DND-41 (cell line): ENCODE measurements at regions not wholly inside any gene's neighbourhood (a gene's known extent, or its start where the extent isn't known, plus 50 kb on each side); places are given as distances from the start of the nearest gene placed in this dataset.

Source experiments
- ATAC-seq: fragments of 200-7000 bp; cut with Tn5 transposase; 3 replicates; pipeline ENCODE4 v1.9.1; 2021; ENCODE audit warnings: low read depth; ENCODE audit not compliant: insufficient read depth
- DNase-seq: peaks from one replicate; pipeline ENCODE4 v3.0.0-alpha.2; 2020
- H2AFZ ChIP-seq: 2 replicates; pipeline ENCODE4 v1.6.0; 2012; ENCODE audit warnings: low read depth, low read length
- H3K27ac ChIP-seq: 2 replicates; pipeline ENCODE4 v1.5.1; 2012; ENCODE audit warnings: low read length, inconsistent platforms
- H3K27me3 ChIP-seq: fragments of 200-600 bp; sonication (generic); 2 replicates; pipeline ENCODE4 v1.6.0; 2012; ENCODE audit warnings: low read length, mild to moderate bottlenecking, inconsistent platforms; ENCODE audit not compliant: insufficient read depth, poor library complexity
- H3K36me3 ChIP-seq: 2 replicates; pipeline ENCODE4 v1.5.1; 2012; ENCODE audit warnings: low read length, inconsistent platforms; ENCODE audit not compliant: insufficient read depth
- H3K4me1 ChIP-seq: 2 replicates; pipeline ENCODE4 v1.5.1; 2012; ENCODE audit warnings: mild to moderate bottlenecking, low read length; ENCODE audit not compliant: insufficient read depth
- H3K4me2 ChIP-seq: 2 replicates; pipeline ENCODE4 v1.6.0; 2012; ENCODE audit warnings: mild to moderate bottlenecking, moderate library complexity, low read length, inconsistent platforms; ENCODE audit not compliant: insufficient read depth
- H3K4me3 ChIP-seq, 2 experiments: fragments of 200-600 bp in 1 of 2; shearing (Covaris generic) in 1 of 2; 2 replicates each; pipeline ENCODE4 v1.5.1; 2012 to 2016; ENCODE audit warnings: inconsistent platforms in 2 of 2, low read length in 2 of 2, mild to moderate bottlenecking in 2 of 2, low read depth in 1 of 2, moderate library complexity in 1 of 2
- H3K79me2 ChIP-seq: 2 replicates; pipeline ENCODE4 v1.6.0; 2012; ENCODE audit warnings: low read length, inconsistent platforms; ENCODE audit not compliant: insufficient read depth
- H3K9ac ChIP-seq: 2 replicates; pipeline ENCODE4 v1.6.0; 2012; ENCODE audit warnings: low read depth, mild to moderate bottlenecking, inconsistent platforms, low read length, moderate library complexity
- H3K9me3 ChIP-seq: 2 replicates; pipeline ENCODE4 v1.5.1; 2012; ENCODE audit warnings: low read length, moderate library complexity, mild to moderate bottlenecking, inconsistent platforms; ENCODE audit not compliant: insufficient read depth, severe bottlenecking
- H4K20me1 ChIP-seq: 2 replicates; pipeline ENCODE4 v1.6.0; 2012; ENCODE audit warnings: low read length; ENCODE audit not compliant: insufficient read depth
- EZH2 ChIP-seq: IDR thresholded peaks from 3 replicates; pipeline ENCODE4 v1.6.1; 2012; ENCODE audit warnings: borderline replicate concordance, low read depth, mild to moderate bottlenecking, moderate library complexity, low read length, inconsistent platforms; ENCODE audit not compliant: severe bottlenecking
- TF ChIP-seq, protein P1 (sequence below): IDR thresholded peaks from 2 replicates; pipeline ENCODE4 v1.5.1; 2012; ENCODE audit warnings: borderline replicate concordance, low read length, moderate library complexity, mild to moderate bottlenecking; ENCODE audit not compliant: poor library complexity, severe bottlenecking; ENCODE audit errors: extremely low read depth

DNA sequence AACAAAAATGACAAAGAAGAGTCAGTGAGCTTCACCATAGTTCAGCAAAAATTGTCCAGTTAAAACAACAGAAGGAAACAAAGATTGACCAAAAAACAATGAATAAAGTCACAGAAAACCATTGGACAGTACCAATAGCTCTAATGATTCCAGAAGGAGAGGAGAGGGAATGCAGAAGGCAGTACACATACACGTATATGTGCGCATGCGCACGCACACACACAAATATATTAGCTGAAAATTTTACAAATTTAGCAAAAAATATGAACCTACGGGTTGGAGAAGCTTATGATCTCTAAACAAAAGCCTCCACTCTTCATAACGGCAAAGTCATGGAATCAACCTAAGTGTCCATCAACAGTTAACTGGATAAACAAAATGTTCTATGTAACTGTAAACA, 120.3 kb upstream of the MON1B start:
- H3K36me3 ChIP-seq, result no peaks in the 10 kb centered on the region
- no peak for TF ChIP-seq EZH2
- TF ChIP-seq, protein P1, sequence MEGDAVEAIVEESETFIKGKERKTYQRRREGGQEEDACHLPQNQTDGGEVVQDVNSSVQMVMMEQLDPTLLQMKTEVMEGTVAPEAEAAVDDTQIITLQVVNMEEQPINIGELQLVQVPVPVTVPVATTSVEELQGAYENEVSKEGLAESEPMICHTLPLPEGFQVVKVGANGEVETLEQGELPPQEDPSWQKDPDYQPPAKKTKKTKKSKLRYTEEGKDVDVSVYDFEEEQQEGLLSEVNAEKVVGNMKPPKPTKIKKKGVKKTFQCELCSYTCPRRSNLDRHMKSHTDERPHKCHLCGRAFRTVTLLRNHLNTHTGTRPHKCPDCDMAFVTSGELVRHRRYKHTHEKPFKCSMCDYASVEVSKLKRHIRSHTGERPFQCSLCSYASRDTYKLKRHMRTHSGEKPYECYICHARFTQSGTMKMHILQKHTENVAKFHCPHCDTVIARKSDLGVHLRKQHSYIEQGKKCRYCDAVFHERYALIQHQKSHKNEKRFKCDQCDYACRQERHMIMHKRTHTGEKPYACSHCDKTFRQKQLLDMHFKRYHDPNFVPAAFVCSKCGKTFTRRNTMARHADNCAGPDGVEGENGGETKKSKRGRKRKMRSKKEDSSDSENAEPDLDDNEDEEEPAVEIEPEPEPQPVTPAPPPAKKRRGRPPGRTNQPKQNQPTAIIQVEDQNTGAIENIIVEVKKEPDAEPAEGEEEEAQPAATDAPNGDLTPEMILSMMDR, result no peak
- no peaks in the 10 kb centered on the region for H3K79me2 ChIP-seq
- H2AFZ ChIP-seq, result no peak overlapping the region
- H3K4me3 ChIP-seq, result no peak overlapping the region
- H3K9ac ChIP-seq, result no peak overlapping the region
- no peak overlapping the region for H3K4me2 ChIP-seq
- H3K27me3 ChIP-seq, result no peaks in the 10 kb centered on the region
- H3K9me3 ChIP-seq, result no peaks in the 10 kb centered on the region
- no peaks in the 10 kb centered on the region for H4K20me1 ChIP-seq
- ATAC-seq (no peak), DNase-seq (no peak)
- H3K27ac ChIP-seq, result no peak overlapping the region
- no peaks in the 10 kb centered on the region for H3K4me1 ChIP-seq

DNA sequence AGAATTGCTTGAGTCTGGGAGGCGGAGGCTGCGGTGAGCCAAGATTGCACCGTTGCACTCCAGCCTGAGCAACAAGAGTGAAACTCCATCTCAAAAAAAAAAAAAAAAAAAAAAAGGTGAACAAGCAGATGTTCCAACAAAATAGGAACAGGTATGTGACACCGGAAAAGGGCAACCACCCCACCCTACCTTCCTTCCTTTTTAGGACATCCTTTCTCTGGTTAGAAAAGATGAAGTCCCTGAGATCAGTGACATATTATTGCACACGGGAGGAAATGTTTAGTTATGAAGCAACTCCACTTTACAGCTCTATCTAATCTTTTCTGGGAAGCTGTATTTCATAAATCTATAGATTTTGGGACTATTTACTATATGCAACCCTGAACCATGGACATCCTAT, 114.2 kb upstream of the MON1B start:
- TF ChIP-seq, protein P1, result no peak
- no peak for TF ChIP-seq EZH2
- Histone ChIP-seq H3K4me1 (no peaks in the 10 kb centered on the region), H3K27me3 (no peaks in the 10 kb centered on the region), H3K27ac (no peak overlapping the region), H3K9me3 (no peaks in the 10 kb centered on the region), H2AFZ (no peak overlapping the region), H3K79me2 (no peaks in the 10 kb centered on the region), H4K20me1 (no peaks in the 10 kb centered on the region), H3K36me3 (no peaks in the 10 kb centered on the region), H3K4me2 (no peak overlapping the region), H3K4me3 (no peak overlapping the region), H3K9ac (no peak overlapping the region)
- DNase-seq (no peak), ATAC-seq (no peak)

DNA sequence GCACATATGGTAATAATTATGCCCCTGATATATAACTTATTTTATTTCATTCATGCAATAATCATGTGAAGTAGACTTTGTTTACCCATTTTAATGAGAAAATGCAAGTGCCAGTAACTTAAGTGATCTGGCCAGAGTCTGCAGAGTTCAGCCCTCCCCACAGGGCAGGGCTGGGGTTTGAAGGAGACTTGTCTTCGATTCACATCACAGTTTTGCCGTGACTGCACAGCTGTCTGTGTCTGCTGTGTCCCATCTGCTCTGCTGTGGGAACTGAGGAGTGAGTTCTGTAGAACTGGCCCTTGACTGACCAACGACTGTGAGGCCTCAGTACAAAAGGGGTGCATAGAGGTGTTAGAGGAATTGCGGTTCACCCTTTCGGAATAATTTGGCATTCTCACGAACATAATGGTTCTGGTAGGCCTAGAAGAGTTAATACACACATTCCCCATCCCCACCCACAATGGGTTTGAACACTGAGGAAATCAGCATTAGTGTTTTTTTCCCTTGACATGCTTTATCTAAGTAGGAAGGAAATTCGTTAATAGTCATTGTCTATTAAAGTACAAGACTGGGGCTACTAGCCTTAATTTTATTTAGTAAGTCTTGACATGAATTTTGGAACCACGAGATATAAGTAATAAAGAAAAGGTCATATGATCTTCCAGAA, 113.6 kb upstream of the MON1B start:
- no peaks in the 10 kb centered on the region for H4K20me1 ChIP-seq
- no peak for DNase-seq
- no peaks in the 10 kb centered on the region for H3K4me1 ChIP-seq
- no peaks in the 10 kb centered on the region for H3K36me3 ChIP-seq
- no peaks in the 10 kb centered on the region for H3K27me3 ChIP-seq
- no peak overlapping the region for H3K4me3 ChIP-seq
- no peak for ATAC-seq
- H3K9ac ChIP-seq, result no peak overlapping the region
- H3K27ac ChIP-seq, result no peak overlapping the region
- TF ChIP-seq EZH2, result no peak
- TF ChIP-seq, protein P1, result no peak
- H3K79me2 ChIP-seq, result no peaks in the 10 kb centered on the region
- H2AFZ ChIP-seq, result no peak overlapping the region
- H3K4me2 ChIP-seq, result no peak overlapping the region
- H3K9me3 ChIP-seq, result no peaks in the 10 kb centered on the region
